GM18858 (cell line): ENCODE measurements at regions not wholly inside any gene's neighbourhood (a gene's known extent, or its start where the extent isn't known, plus 50 kb on each side); places are given as distances from the start of the nearest gene placed in this dataset.
A peak's percentile ranks its signal among the peaks of the same experiment; 100 is the strongest.

Experiments
- ATAC-seq: cut with Tn5 transposase; IDR thresholded peaks from one replicate; pipeline ENCODE4 v1.9.1; 2021; ENCODE audit not compliant: unreplicated experiment

- no peak for ATAC-seq
These were observed 1497.8 kb downstream of the EFNA5 start for GRCh38 chr5:106172681-106173532.

GRCh38 chr5:106171708-106172107 is 1499.0 kb downstream of the EFNA5 start:
- ATAC-seq: no peak

DNA sequence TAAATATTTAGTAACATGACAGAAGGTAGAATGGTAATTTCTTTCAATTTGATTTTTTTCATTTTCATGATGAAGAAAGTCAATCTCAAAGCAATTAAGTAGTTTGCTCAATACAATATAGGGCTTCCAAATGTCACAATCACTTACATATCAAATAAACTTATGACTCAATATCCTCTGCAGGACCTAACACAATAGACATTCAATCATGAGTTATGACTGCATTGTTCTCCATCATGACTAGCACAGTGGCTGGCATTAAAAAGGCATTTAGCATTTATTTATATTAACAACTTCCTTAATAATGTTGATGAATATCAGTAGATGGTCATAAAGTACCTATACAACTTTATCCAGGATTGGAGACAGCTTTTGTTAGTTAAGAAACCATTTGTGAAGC is 1499.6 kb downstream of the EFNA5 start:
- no peak for ATAC-seq

GRCh38 chr5:106167766-106168165 is 1503.0 kb downstream of the EFNA5 start:
- ATAC-seq: no peak

GRCh38 chr5:106163233-106163632 is 1507.5 kb downstream of the EFNA5 start:
- no peak for ATAC-seq

DNA sequence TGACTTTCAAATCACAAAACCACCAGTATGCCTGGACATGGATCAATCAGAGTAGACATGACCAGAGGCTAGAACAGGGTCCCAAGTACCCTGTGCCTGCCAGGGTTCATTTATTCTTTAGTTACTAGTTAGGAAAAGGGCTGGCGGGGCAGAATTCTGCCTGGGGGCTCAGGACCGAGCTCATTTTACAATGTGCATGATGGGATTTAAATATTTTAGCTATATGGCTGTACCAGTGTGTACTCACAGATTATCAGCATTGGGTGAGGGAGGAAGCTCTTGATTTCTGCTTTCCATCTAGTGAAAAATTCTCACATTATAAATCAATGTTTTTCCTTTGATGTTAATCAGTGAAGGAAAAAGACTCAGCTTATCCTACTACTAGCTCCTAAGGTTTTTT is 1511.1 kb downstream of the EFNA5 start:
- no peak for ATAC-seq

DNA sequence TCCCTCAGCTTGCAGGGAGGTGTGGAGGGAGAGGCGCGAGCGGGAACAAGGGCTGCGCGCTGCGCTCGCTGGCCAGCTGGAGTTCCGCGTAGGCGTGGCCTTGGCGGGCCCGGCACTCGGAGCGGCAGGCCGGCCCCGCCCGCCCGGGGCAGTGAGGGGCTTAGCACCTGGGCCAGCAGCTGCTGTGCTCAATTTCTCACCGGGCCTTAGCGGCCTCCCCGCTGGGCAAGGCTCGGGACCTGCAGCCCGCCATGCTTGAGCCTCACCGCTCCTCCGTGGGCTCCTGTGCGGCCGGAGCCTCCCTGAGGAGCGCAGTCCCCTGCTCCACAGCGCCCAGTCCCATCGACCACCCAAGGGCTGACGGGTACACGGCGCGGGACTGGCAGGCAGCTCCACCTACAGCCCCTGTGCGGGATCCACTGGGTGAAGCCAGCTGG is 1516.4 kb downstream of the EFNA5 start:
- no peak for ATAC-seq

DNA sequence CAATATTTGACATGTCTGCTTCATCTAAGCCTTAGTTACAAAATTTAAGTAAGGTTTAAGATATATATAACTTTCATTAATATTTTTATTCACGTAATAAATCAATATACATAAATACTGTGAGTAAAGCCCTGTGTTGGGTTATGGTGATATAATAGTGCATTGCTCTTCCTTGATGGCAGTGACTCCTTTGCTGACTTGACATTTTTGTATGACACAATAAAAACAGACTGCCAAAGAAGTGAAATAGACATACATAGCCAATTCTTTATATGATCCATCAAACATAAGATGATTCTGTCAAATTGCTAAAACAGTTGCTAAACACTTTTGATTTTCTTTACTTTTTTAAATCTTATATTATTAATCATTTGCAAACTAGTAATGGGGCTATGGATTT is 1518.2 kb downstream of the EFNA5 start:
- no peak for ATAC-seq

DNA sequence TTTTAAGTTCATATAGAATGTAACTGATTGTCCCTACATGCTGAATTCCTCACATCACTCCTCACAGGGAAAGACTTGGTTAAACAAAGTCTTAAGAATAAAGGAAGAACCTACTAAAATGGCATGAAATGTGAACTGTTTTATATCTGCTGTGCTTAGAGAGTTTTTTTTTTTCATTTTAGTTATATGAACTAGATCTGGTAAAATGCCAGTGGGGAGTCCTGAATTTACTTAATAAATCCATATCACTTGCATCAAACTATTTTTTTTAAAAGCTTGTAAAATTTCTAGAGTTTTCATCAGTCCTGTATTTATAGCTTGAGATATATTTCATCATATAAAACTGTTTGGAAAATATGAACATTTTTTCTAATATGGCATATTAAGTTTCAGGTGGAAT is 1528.6 kb downstream of the EFNA5 start:
- ATAC-seq: no peak

GRCh38 chr5:106140101-106140500 is 1530.6 kb downstream of the EFNA5 start:
- ATAC-seq: no peak

DNA sequence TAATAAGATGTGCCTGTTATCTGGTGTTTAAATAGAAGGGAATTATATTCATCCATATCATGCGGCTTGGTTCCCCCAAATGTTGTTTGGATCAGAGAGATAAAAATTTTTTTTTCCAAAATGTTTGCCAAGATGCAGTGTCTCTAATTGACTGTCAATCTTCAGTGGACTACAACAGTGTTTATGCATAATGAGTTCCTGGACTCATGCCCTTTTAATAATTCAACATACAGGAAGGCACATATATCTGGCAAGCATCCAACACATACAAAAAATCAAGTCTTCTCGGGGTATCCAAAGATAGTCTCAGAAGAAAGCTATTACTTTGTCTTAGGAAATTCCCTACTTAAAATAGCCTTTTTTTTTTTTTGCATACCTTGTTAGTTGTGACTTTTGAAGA is 1534.7 kb downstream of the EFNA5 start:
- no peak for ATAC-seq

GRCh38 chr5:106135473-106135872 is 1535.3 kb downstream of the EFNA5 start:
- no peak for ATAC-seq

DNA sequence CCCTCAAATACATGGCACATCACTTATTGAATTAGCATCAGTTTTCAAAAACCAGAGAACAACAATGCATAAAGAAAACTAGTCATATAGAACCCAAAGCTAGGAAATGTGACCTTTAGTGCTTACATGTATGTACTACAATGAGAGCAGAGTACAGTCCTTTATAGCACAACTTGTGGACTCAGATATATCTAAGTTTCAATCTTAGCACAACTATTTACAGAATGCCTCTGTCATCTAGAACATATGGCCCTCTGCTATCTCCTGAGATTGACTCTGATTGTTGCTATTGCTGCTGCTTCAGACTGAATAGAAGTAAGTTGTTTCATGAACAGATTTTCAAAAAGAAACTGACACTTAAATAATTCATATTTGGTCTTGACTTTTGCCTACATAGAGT is 1536.2 kb downstream of the EFNA5 start:
- no peak for ATAC-seq

GRCh38 chr5:106127985-106128384 is 1542.8 kb downstream of the EFNA5 start:
- peak; percentile 98 for ATAC-seq

DNA sequence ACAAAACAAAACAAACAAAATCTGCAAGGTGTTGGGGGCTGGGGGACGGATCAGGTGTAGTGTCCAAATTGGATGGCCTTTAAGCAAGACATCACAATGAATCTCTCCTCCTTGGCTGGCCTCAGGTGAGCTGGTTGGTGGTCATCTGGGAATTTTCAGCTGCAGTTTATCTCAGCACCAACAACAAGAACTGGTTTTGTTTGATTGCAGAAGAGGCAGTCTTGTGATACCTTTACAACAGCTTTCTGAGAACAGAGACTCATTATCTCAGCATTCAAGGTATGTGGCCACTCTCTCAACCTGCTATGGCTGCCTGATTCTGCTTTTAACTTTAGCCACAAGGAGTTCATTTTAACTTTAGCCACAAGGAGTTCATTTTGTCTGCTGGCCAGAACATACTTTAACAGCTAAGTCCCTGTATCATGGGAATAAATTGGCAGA is 1543.4 kb downstream of the EFNA5 start:
- ATAC-seq: peak; percentile 41

- ATAC-seq: peak; percentile 68
These were observed 1548.6 kb downstream of the EFNA5 start for GRCh38 chr5:106121972-106122605.

- no peak for ATAC-seq
These were observed 1554.1 kb downstream of the EFNA5 start for GRCh38 chr5:106116682-106117081.

GRCh38 chr5:106113922-106114321 is 1556.8 kb downstream of the EFNA5 start:
- no peak for ATAC-seq

DNA sequence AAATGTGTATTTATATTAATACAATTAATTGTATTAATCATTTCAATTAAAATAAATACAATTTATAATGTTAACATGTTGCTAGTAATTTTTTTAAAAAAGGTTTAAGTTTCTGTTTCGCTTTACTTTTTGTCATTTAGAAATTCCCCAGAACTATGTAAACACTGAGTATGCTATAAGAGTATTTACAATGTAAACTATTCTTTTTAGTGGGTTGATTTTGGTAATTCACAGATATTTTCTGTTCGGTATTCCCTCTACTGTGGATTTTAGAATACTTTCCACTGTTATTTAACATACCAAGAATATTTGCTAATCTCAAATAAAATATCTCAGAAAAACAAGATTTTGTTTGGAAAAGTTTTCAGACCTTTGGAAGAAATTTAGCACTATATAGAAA is 1564.4 kb downstream of the EFNA5 start:
- no peak for ATAC-seq

GRCh38 chr5:106097340-106097739 is 1573.4 kb downstream of the EFNA5 start:
- no peak for ATAC-seq

- ATAC-seq: no peak
These were observed 1575.9 kb downstream of the EFNA5 start for GRCh38 chr5:106094839-106095238.

DNA sequence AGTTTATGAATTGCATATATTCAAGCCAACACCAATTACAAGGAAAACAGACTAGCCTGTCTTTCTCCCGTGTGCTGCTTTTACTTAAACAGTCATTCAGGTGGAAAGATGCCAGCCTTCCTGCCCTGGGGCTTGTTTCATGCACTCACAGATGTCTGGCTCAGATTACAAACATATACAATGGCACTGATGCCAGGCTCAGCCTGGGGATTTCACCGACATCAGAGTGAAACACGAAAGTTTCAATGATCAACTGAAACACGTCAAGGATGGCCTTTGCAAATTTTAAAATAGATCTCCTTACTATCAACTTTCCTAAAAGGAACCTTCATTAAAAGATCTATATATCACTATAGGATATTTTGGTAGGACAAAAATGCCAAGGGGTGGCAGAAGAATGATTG is 1576.5 kb downstream of the EFNA5 start:
- ATAC-seq: no peak
